Gastroesophageal sphincter (tissue), 4 donors: ENCODE measurements at regions not wholly inside any gene's neighbourhood (a gene's known extent, or its start where the extent isn't known, plus 50 kb on each side); places are given as distances from the start of the nearest gene placed in this dataset.

Source experiments
- ATAC-seq: fragments of 150-250 bp; one replicate; pipeline ENCODE4 v1.9.1; 2016; ENCODE audit warnings: mild to moderate bottlenecking, moderate library complexity
- H3K27ac ChIP-seq, 4 donors: fragments of 200-600 bp; sonication (generic) in 3 of 4; 1 replicate in 3 of 4; 2 replicates in 1 of 4; pipeline ENCODE4 v1.5.1; 2016 to 2019
- H3K27me3 ChIP-seq: fragments of 200-600 bp; sonication (generic); one replicate; pipeline ENCODE4 v1.5.1; 2019
- H3K36me3 ChIP-seq, 2 donors: fragments of 200-600 bp; sonication (generic); one replicate each; pipeline ENCODE4 v1.5.1; 2019; ENCODE audit warnings: control low read depth in 1 of 2
- H3K4me1 ChIP-seq, 3 donors: fragments of 200-600 bp; sonication (generic); 1 replicate in 2 of 3; 2 replicates in 1 of 3; pipeline ENCODE4 v1.5.1; 2016 to 2019; ENCODE audit warnings: control low read depth in 2 of 3
- H3K4me3 ChIP-seq, 2 donors: fragments of 200-600 bp; sonication (generic); one replicate each; pipeline ENCODE4 v1.5.1; 2019; ENCODE audit warnings: mild to moderate bottlenecking in 1 of 2, moderate library complexity in 1 of 2
- H3K9me3 ChIP-seq, 3 donors: fragments of 200-600 bp; sonication (generic); one replicate each; pipeline ENCODE4 v1.5.1; 2017 to 2019; ENCODE audit warnings: control low read depth in 2 of 3
- EP300 ChIP-seq: sonication (generic); formaldehyde crosslinking; IDR thresholded peaks from one replicate; pipeline ENCODE4 v1.6.1; 2017; ENCODE audit warnings: antibody characterized with exemption, mild to moderate bottlenecking
- POLR2A ChIP-seq, 2 donors: fragments of 450-650 bp; IDR thresholded peaks; one replicate each; pipeline ENCODE4 v1.6.1; 2017; ENCODE audit warnings: antibody characterized with exemption in 2 of 2, mild to moderate bottlenecking in 2 of 2, moderate library complexity in 1 of 2
- POLR2AphosphoS5 ChIP-seq: sonication (generic); formaldehyde crosslinking; IDR thresholded peaks from one replicate; pipeline ENCODE4 v1.6.1; 2017; ENCODE audit warnings: antibody characterized with exemption
- WGBS, 2 donors: methylation state at CpG; one replicate each; pipeline ENCODE4 v1.1.5; 2018; ENCODE audit warnings: low coverage in 1 of 2; 5-methylcytosine and 5-hydroxymethylcytosine counted together
- TF ChIP-seq, protein P1 (sequence below), 4 experiments: fragments of 200-600 bp in 2 of 4; fragments of 450-650 bp in 2 of 4; sonication (generic) in 1 of 4; IDR thresholded peaks; one replicate each; pipeline ENCODE4 v1.5.1; 2017 to 2019; ENCODE audit warnings: antibody characterized with exemption in 4 of 4, mild to moderate bottlenecking in 2 of 4, moderate library complexity in 2 of 4

GRCh38 chr12:83346333-83346732, 659.6 kb downstream of the TMTC2 start:
- H3K9me3 ChIP-seq: no peaks in the 10 kb centered on the region
- H3K4me3 ChIP-seq: no peak overlapping the region
- no peak overlapping the region for H3K27ac ChIP-seq
- TF ChIP-seq POLR2AphosphoS5 (no peak), EP300 (no peak), POLR2A (IDR thresholded peaks at IDR 0.05) (no peak)
- TF ChIP-seq, protein P1, sequence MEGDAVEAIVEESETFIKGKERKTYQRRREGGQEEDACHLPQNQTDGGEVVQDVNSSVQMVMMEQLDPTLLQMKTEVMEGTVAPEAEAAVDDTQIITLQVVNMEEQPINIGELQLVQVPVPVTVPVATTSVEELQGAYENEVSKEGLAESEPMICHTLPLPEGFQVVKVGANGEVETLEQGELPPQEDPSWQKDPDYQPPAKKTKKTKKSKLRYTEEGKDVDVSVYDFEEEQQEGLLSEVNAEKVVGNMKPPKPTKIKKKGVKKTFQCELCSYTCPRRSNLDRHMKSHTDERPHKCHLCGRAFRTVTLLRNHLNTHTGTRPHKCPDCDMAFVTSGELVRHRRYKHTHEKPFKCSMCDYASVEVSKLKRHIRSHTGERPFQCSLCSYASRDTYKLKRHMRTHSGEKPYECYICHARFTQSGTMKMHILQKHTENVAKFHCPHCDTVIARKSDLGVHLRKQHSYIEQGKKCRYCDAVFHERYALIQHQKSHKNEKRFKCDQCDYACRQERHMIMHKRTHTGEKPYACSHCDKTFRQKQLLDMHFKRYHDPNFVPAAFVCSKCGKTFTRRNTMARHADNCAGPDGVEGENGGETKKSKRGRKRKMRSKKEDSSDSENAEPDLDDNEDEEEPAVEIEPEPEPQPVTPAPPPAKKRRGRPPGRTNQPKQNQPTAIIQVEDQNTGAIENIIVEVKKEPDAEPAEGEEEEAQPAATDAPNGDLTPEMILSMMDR (IDR thresholded peaks at IDR 0.05): no peak
- ATAC-seq: no peak
- no peaks in the 10 kb centered on the region for H3K36me3 ChIP-seq
- H3K4me1 ChIP-seq: no peaks in the 10 kb centered on the region
- no peaks in the 10 kb centered on the region for H3K27me3 ChIP-seq

DNA sequence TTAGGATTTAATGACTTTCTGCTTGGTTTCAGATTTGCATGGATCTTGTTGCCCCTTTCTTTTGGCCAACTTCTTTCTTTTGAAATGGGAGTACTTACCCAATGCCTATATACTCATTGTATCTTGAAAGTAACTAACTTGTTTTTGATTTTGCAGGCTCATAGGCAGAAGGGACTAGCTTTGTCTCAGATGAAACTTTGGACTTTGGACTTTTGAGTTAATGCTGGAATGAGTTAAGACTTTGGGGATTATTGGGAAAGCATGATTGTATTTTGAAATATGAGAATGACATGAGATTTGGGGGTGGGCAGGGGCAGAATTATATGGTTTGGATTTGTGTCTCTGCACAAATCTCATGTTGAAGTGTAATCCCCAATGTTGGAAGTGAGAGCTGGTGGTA, 657.1 kb downstream of the TMTC2 start:
- ATAC-seq: no peak
- H3K4me1 ChIP-seq: no peaks in the 10 kb centered on the region
- H3K9me3 ChIP-seq: no peaks in the 10 kb centered on the region
- TF ChIP-seq EP300: no peak
- TF ChIP-seq, protein P1 (IDR thresholded peaks at IDR 0.05): no peak
- TF ChIP-seq POLR2A (IDR thresholded peaks at IDR 0.05): no peak
- TF ChIP-seq POLR2AphosphoS5: no peak
- no peaks in the 10 kb centered on the region for H3K36me3 ChIP-seq
- no peak overlapping the region for H3K4me3 ChIP-seq
- no peak overlapping the region for H3K27ac ChIP-seq
- no peaks in the 10 kb centered on the region for H3K27me3 ChIP-seq

DNA sequence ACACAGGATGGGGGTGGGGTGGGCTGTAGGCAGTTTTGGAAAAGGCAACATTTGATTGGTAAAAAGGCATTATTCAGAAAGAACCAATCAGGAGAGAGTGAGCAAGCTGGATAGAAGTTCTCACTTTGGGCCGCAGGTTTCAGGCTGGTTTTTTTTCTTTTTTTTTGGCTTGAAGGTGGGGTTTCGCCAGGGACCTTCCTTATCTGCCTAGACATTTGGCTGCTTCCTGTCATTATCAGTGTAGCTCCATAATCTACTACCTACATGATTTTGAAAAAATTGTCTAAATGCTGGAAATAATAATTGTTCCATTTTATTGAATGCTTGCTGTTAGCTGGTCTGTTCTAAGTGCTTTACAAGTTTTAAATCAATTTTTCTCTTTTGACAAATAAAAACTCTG, 649.0 kb downstream of the TMTC2 start:
- WGBS, 2 donors: 89 to 96% methylated on average over 2 of the region's 2 CpGs
- Histone ChIP-seq H3K4me3 (no peak overlapping the region), H3K9me3 (no peaks in the 10 kb centered on the region), H3K27me3 (no peaks in the 10 kb centered on the region), H3K36me3 (no peaks in the 10 kb centered on the region), H3K27ac (no peak overlapping the region), H3K4me1 (no peaks in the 10 kb centered on the region)
- no peak for ATAC-seq
- TF ChIP-seq POLR2A (IDR thresholded peaks at IDR 0.05) (no peak), EP300 (no peak), POLR2AphosphoS5 (no peak)
- TF ChIP-seq, protein P1 (IDR thresholded peaks at IDR 0.05): no peak

- TF ChIP-seq POLR2A (IDR thresholded peaks at IDR 0.05): no peak
- TF ChIP-seq POLR2AphosphoS5: no peak
- TF ChIP-seq, protein P1 (IDR thresholded peaks at IDR 0.05): no peak
- no peak for TF ChIP-seq EP300
- H3K36me3 ChIP-seq: no peaks in the 10 kb centered on the region
- no peaks in the 10 kb centered on the region for H3K4me1 ChIP-seq
- H3K27ac ChIP-seq: no peak overlapping the region
- ATAC-seq: no peak
- H3K4me3 ChIP-seq: no peak overlapping the region
- no peaks in the 10 kb centered on the region for H3K9me3 ChIP-seq
- H3K27me3 ChIP-seq: no peaks in the 10 kb centered on the region
Observed at GRCh38 chr12:83326666-83327065, 640.0 kb downstream of the TMTC2 start.

DNA sequence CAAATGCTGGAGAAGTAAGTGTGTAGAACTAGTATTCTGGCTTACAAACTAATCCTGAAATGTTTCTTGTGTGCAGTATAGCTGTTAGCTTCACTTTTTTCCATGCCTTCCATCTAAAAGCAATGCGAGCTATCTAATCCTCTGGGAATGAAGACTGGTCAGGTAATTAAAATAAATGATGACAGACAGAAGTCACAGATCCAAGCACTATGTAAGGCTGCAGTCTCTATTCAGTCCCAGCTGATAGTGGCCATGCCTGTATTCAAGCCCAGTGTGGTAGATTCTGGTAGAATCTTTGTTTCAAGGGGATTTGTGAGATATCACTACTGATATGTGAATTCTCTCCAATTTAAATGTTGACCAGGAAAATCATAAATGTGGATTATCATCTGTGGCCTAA, 637.2 kb downstream of the TMTC2 start:
- Histone ChIP-seq H3K4me1 (peaks cover 0 to under 1% (median 0%) of the 10 kb centered on the region in 3 donors), H3K9me3 (no peaks in the 10 kb centered on the region), H3K27ac (no peak overlapping the region), H3K27me3 (no peaks in the 10 kb centered on the region), H3K4me3 (no peak overlapping the region), H3K36me3 (no peaks in the 10 kb centered on the region)
- 88% methylated on average over 1 of the region's 1 CpG; no CpG with 5 or more reads in 1 of the 2 donors for WGBS, 2 donors
- TF ChIP-seq EP300 (no peak), POLR2AphosphoS5 (no peak), POLR2A (IDR thresholded peaks at IDR 0.05) (no peak)
- TF ChIP-seq, protein P1 (IDR thresholded peaks at IDR 0.05): no peak
- no peak for ATAC-seq
